Mesothelial cell of epicardium (in vitro differentiated cells): ENCODE measurements at regions not wholly inside any gene's neighbourhood (a gene's known extent, or its start where the extent isn't known, plus 50 kb on each side); places are given as distances from the start of the nearest gene placed in this dataset.

Source experiments
- DNase-seq, 2 experiments: peaks; one replicate each; pipeline ENCODE4 v3.0.0; 2021; ENCODE audit warnings: low spot score in 2 of 2; ENCODE audit not compliant: unreplicated experiment in 2 of 2
- H3K27ac Mint-ChIP-seq: 2 replicates; pipeline ENCODE4 v1.8.0; 2021; ENCODE audit warnings: mixed read lengths
- H3K27me3 Mint-ChIP-seq: 2 replicates; pipeline ENCODE4 v1.8.0; 2021; ENCODE audit warnings: low read depth, mixed read lengths
- H3K36me3 Mint-ChIP-seq: 2 replicates; pipeline ENCODE4 v1.8.0; 2021; ENCODE audit warnings: mixed read lengths
- H3K4me1 Mint-ChIP-seq: 2 replicates; pipeline ENCODE4 v1.8.0; 2021; ENCODE audit warnings: mixed read lengths
- H3K4me3 Mint-ChIP-seq: 2 replicates; pipeline ENCODE4 v1.8.0; 2021; ENCODE audit warnings: mild to moderate bottlenecking, moderate library complexity, mixed read lengths
- H3K9me3 Mint-ChIP-seq: 2 replicates; pipeline ENCODE4 v1.8.0; 2021; ENCODE audit warnings: mixed read lengths
- CTCF ChIP-seq: fragments of 200-600 bp; sonication (generic); IDR thresholded peaks from one replicate; pipeline ENCODE4 v1.5.0; 2021; ENCODE audit warnings: antibody characterized with exemption; ENCODE audit not compliant: unreplicated experiment

GRCh38 chr20:56964901-56965300, 301.5 kb downstream of the BMP7 start:
- Mint-ChIP-seq H3K27me3 (peaks cover 2% of the 10 kb centered on the region), H3K27ac (no peak overlapping the region)

DNA sequence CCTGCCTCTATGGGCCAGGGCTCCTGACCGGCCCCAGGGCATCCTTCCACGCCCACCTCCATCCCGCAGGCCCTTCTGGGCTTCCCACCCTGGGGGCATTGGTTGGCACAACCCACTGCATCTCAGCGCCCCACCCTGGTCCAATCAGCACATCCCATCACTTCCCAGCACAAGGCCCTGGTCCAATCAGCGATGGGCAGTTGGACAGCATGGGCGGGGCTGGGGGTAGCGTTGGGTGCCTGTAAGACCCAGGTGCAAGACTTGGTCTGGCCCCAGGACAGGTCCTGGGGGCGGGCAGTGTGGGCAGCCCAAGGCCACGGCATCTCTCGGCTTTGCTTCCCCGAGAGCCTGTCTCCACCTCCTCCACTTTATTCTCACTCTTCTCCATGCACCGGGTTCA, 298.5 kb downstream of the BMP7 start:
- peaks cover 5% of the 10 kb centered on the region for H3K9me3 Mint-ChIP-seq
- H3K36me3 Mint-ChIP-seq = no peaks in the 10 kb centered on the region
- no peak overlapping the region for H3K27ac Mint-ChIP-seq
- H3K4me3 Mint-ChIP-seq = no peak overlapping the region
- peaks cover 3% of the 10 kb centered on the region for H3K4me1 Mint-ChIP-seq
- H3K27me3 Mint-ChIP-seq = peaks cover 21% of the 10 kb centered on the region
- DNase-seq = no peak
- no peak for TF ChIP-seq CTCF

More at GRCh38 chr20:56964901-56965300, 301.5 kb downstream of the BMP7 start:
- no peaks in the 10 kb centered on the region for H3K36me3 Mint-ChIP-seq
- no peak for TF ChIP-seq CTCF
- peaks cover 3% of the 10 kb centered on the region for H3K4me1 Mint-ChIP-seq
- peaks cover 10% of the 10 kb centered on the region for H3K9me3 Mint-ChIP-seq
- no peak overlapping the region for H3K4me3 Mint-ChIP-seq
- DNase-seq = no peak

- no peak for DNase-seq
- Mint-ChIP-seq H3K9me3 (peaks cover 5% of the 10 kb centered on the region), H3K36me3 (no peaks in the 10 kb centered on the region), H3K4me1 (peaks cover 3% of the 10 kb centered on the region), H3K27me3 (peaks cover 26% of the 10 kb centered on the region), H3K4me3 (no peak overlapping the region), H3K27ac (no peak overlapping the region)
- no peak for TF ChIP-seq CTCF
Observed at GRCh38 chr20:56968376-56969048, 297.9 kb downstream of the BMP7 start.

- peak in 1 of 2 experiments; percentile 67 for DNase-seq
- Mint-ChIP-seq H3K36me3 (no peaks in the 10 kb centered on the region), H3K4me3 (no peak overlapping the region), H3K9me3 (no peaks in the 10 kb centered on the region), H3K27me3 (peaks cover 60% of the 10 kb centered on the region), H3K4me1 (peaks cover 9% of the 10 kb centered on the region), H3K27ac (no peak overlapping the region)
- TF ChIP-seq CTCF = peak; percentile 71
Observed at GRCh38 chr20:56974499-56975250, 291.8 kb downstream of the BMP7 start.

DNA sequence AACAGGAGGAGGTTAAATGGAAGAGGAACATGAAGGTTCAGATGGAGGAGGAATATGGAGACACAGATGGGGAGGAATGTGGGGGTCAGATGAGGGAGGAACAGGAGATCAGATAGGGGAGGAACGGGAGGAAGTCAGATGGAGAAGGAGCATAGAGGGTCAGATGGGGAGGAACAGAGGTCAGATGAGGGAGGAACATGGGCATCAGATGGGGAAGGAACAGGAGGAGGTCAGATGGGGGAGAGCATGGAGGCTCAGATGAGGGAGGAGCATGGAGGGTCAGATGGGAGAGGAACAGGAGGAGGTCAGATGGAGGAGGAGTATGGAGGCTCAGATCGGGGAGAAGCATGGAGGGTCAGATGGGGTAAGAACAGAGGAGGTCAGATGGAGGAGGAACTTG, 290.6 kb downstream of the BMP7 start:
- no peak overlapping the region for H3K4me3 Mint-ChIP-seq
- no peak for TF ChIP-seq CTCF
- DNase-seq = no peak
- H3K36me3 Mint-ChIP-seq = no peaks in the 10 kb centered on the region
- H3K27ac Mint-ChIP-seq = no peak overlapping the region
- peaks cover 9% of the 10 kb centered on the region for H3K4me1 Mint-ChIP-seq
- peaks cover 54% of the 10 kb centered on the region for H3K27me3 Mint-ChIP-seq
- H3K9me3 Mint-ChIP-seq = no peaks in the 10 kb centered on the region
